Keratinocyte (primary cell): ENCODE measurements at regions not wholly inside any gene's neighbourhood (a gene's known extent, or its start where the extent isn't known, plus 50 kb on each side); places are given as distances from the start of the nearest gene placed in this dataset.

Experiments used
- CTCF ChIP-seq, 3 experiments: IDR thresholded peaks in 1 of 3; conservative IDR thresholded peaks in 1 of 3; optimal IDR thresholded peaks in 1 of 3; 2 replicates in 2 of 3; 3 replicates in 1 of 3; pipeline versions ENCODE3 to v1.5.1; 2011; ENCODE audit warnings: low read length in 3 of 3, mild to moderate bottlenecking in 3 of 3, moderate library complexity in 2 of 3, control low read depth in 1 of 3, inconsistent platforms in 1 of 3; ENCODE audit not compliant: insufficient read depth in 2 of 3; ENCODE audit errors: extremely low read depth in 1 of 3
- EZH2 ChIP-seq: IDR thresholded peaks from one replicate; pipeline ENCODE4 v1.6.1; 2012; ENCODE audit warnings: inconsistent platforms, mild to moderate bottlenecking, low read length, moderate library complexity

- TF ChIP-seq CTCF (optimal IDR thresholded peaks at IDR 0.05 in 1 of 3, IDR thresholded peaks at IDR 0.05 in 1 of 3, conservative IDR thresholded peaks at IDR 0.05 in 1 of 3; ENCODE audit: extremely low read depth in 1 of 3, insufficient read depth in 2 of 3, low read length in 3 of 3): no peak
- no peak for TF ChIP-seq EZH2
These were observed 612.0 kb downstream of the FLRT2 start for GRCh38 chr14:86141966-86142365.
